Stimulated activated CD8-positive, alpha-beta memory T cell treated with anti-CD3 and anti-CD28 coated beads, Interleukin-12 subunit alpha, Interleukin-12 subunit beta, amount 100 ng/mL, for 24 hours (primary cell): ENCODE measurements at regions not wholly inside any gene's neighbourhood (a gene's known extent, or its start where the extent isn't known, plus 50 kb on each side); places are given as distances from the start of the nearest gene placed in this dataset.

Source experiments
- DNase-seq: peaks from one replicate; pipeline ENCODE4 v3.0.0-alpha.2; 2020; ENCODE audit errors: extremely low read depth

DNA sequence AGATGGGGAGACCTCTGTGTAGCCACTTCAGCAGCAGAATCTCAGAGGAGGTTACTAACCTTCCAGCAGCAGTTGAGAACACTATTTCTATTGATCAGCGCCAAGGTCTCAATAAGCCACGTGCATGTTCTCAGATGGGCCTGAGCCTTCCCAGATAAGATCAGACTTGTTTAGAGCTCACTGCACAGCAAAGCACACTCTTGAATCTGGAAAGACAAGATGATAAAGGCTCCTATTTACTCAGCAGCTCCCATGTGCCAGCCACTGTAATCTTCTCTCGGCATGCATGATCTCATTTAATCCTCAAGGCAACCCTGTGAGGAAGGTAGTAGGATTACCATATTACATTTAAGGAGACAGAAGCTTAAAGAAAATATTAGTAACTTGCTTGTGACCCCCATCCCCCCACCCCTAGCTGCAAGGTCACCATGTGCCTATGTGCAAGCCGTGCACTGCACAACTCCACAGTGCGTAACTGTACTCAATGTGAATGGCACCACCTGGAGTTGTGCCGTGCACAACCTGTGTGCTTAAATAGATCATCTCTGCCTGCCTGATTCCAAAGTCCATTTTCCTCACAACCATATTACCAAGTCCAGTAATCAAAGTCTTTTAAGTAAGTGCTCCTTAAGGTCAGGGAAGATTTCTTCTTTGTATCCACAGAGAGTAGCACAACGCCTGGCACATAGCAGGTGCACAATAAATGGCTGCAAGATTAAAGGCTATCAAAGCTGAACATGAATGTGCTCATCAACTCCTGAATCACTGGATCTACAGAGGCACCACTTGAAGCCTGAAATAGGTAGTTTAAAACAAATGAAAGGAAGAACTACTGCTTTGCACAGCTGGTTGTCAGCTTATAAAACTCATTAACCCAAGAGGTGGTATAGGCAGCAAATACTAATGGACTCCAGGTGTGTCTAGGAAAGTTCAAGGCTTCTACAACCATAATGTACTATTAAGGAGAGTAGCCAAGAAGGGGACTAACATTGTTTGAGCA, 293.8 kb downstream of the BUD13 start:
- DNase-seq: no peak

DNA sequence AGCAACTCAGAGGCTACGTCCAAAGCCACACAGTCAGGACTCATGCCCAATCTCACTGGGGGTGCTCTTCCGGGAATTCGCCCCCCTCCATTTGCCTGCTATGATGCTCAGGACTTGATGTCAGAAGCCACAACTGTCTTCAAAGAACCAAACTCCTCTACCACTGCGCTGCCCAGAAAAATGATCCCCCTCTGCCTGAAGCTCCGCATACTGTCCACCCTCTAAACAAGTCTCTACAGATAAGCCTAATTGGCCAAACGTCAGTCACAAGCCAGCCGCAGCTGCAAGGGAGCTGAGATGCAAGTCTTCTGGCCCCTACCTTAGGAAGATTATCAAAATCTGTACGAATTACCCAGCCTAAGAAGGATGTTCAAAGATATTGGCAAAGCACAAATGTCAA, 294.6 kb downstream of the BUD13 start:
- no peak for DNase-seq

DNA sequence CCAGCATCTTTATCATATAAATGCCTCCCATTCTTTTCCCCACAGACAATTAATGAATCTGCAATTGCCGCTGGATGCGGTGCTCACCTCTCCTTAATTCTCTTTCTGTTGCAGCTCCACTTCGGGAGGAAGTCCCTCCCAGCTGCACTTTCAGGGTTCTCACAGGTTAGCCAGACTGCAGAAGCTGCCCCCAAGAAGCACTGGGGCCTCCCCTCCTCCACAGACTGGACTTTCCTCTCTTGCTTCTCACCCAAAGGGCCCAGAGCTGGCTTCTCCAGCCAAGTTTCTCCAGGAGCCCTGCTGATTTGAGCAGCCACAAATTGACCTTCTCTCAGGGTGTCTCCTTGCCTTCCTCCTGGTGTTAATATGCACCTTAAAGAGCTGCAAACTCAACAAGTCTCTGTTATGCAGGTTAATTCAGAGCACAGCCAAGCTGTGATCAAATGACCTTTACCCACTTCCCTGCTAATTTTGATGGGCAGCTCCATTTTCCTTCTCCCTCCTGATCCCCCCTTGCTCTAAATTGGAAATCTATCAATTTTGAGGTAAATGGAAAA, 298.9 kb downstream of the BUD13 start:
- no peak for DNase-seq

DNA sequence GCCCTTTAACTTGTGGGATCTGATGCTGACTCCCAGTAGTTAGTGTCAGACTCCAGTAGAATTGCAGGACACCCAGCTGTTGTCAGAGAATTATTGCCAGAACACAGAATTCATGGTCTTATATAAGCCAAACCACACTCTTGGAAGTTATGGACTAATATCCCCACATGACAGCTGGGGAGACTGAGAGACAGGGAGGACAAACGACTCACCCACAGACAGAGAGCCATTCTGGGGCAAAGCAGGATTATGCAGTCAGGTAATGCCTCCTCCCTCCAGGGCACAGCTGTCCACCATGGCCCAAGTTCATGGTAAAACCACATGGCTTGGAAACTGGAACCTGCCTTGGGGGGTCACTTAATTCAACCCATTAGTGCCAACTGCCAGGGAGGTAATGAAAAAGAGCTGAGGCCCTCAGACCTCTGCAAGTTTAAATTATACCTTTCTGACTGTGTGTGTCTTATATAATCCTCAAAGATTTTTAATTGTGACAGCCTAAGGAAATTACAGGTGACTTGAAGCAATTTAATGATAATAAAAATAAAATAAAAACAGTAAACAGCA, 299.5 kb downstream of the BUD13 start:
- no peak for DNase-seq

DNA sequence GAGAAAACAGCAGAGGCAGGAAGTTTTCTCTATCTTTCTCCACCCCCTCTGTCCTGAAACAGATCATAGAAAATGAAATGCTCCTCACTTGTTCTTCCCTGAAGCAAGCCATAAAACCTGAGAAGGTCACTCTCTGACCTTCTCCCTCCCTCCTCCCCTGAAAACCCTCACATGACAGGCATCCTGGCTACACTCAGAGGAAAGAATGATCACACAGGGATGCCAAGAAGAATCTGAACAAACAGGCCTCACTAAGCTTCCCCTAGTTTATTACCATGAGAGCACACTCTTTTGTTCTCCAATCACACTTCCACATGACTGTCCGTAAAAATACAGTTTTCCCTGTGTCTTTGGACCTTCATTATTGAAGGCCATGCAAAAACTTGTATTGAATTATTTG, 300.1 kb downstream of the BUD13 start:
- no peak for DNase-seq

DNA sequence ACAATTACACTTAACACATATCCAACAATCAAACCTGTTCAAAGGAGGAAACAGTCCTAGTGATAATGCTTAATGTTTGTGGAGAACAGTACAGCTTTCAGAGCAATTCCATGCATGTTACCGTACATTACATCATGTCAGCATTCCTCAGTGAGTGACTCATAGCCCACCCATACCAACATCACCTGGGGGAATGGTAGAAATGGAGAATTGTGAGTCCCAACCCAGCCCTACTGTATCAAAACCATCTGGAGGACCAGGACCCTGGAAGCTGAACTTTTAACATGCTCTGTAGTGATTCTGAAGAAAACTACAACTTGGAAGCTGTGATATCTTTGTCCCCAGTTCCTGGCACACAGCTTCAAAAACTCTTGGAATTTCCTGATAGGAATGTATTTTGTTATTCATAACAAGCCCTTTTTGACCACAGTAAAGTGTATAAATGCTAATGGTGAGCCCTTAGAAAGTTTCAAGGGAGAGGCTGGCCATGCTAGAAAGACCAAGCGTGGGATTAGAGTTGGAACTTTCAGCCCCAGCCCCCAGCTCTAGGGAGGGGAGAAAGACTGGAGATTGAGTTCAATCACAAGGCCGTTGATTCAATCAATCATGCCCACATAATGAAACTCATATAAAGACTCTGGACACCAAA, 301.1 kb downstream of the BUD13 start:
- DNase-seq: no peak

DNA sequence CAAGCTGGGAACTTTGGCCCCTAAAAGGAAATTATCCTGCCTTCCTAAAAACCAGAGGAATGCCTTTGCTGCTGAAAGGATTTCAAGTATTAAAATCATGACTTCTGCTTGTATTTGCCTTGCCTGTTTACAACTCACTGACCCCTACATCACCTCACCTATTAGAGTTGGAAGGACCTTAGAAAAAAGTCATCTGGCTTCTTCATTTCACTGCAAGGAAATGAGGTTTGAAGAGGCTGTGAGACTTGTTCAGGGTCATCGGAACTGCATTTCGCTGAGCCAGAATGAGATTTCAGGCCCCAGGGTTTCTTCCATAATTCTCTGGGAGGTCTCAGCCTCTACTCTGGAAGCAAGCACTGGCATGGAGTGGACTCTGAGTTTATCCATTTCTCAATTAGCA, 304.1 kb downstream of the BUD13 start:
- DNase-seq: no peak

DNA sequence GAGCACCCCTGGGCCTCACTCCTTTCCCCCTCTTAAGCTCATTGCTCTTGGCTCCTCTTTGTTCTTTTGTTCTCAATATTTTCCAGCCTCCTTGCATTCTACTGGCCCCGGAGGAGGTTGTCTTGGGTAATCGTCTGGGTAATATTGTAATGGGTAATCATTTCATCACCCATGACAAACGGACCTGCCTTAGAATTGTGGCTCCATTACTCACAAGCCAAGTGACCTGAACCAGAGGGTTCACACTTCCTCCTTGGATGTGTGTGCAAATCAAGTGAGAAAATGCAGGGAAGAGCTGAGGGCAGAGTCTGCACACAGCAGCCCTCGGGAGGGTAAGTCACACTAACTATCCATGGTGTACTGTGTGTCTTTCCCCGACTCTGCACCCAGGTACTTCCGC, 305.0 kb downstream of the BUD13 start:
- DNase-seq: no peak

DNA sequence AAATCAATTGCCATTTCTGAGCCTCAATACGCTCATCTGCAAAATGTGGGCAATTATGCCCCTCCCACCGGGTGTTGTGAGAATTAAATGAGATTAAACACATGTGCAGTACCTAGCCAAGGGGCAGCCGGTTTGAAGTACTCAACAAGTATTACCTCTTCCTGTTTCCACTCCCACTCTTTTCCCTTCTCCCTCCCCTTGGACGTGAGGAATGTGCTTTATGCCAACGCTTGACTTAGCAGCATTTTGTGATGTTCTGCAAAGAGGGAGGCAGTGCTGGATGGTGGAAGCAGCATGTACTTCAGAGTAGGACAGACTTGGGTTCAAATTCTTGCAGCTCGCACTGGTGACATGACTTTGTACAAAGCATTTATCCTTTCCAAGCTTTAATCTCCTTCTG, 306.0 kb downstream of the BUD13 start:
- DNase-seq: no peak

DNA sequence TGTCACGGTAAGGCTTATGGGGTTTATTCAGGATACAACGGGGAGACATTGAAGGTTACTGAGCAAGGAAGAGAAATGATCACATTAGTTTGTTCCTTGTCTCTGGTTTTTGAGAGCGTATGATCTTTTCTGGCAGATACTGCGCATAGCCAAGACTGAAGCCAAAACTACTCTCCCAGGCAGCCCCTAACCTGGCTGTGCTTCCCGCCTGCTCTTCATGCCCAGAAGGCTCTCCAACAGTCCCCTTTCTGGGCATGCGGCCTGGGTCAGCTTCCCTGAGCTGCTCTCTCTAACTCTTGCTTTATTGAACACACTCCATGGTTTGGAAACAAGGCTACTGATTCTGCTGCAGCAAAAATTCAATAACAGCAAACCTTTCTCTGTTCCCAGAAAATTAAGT, 306.6 kb downstream of the BUD13 start:
- no peak for DNase-seq

DNA sequence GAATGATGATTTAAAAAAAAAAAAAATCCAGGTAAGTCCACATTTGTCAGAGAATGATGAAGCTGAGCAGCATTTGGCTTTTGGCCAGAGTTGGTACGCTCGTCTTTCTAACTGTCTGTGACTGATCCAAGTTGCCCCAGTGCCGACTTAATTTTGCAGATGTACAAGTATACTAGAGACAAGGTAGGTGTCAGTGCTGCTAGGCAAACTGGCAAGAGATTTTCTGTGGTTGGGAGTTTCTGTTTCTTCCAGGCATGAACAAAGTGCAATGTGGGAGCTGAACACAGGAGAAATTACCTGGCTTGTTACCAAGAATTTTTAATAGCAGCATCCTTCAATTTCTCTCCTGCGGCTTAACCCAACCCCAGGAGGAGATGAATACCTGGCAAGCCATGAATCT, 307.7 kb downstream of the BUD13 start:
- no peak for DNase-seq

DNA sequence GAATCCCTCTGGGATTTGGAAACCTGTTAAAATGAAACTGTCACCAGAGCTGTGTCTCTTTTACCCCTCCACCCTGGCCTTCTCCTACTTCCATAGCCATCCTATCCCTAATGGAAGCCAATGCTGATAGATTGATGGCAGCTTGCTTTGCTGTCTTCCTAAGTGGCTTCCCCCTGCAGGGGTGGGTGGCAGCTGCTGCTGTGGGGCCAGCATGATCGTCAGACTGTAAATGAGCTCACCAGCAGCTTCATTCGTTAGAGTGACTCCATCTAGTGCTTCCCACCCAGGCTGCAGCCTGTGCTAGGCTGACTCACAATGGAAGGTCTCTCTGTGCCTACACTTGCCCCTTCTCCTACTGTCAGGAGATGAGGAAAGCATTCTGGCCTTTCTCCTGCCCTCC, 311.0 kb downstream of the BUD13 start:
- DNase-seq: no peak

DNA sequence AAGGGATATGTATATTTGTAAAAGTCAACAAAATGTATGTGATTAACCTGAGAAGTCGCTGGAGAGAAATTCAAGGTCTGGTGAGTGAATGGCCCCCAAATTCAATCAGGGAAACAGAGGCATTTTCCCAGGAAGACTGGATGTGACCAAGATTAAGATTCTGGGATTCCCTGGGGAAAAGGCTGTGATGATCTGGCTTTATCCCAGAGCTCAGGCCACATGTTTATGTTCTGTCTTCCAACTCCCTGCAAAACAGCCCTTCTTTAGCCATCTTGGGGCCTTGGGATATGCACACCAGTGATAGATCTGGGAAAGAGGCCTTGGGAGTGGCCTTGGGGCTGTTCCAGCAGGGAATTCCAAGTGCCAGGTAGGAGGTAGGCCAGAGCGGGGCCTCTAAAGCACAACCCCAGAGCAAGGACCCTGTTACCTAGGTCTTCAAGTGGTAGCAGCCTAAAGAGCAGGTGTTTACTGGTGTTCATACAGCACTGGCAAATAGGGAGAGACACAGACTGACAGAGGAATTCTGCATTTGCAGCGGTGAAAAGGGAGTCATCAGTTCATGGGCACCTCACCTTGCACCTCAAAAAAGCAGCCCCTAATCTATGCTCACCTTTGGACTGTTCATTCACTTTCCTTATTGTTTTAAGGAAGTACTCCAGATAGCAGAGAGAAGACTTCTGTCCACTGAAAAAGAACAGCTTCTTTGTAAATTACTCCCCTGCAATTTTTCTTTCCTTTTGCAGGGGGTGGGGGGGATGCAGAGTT, 312.4 kb downstream of the BUD13 start:
- no peak for DNase-seq

DNA sequence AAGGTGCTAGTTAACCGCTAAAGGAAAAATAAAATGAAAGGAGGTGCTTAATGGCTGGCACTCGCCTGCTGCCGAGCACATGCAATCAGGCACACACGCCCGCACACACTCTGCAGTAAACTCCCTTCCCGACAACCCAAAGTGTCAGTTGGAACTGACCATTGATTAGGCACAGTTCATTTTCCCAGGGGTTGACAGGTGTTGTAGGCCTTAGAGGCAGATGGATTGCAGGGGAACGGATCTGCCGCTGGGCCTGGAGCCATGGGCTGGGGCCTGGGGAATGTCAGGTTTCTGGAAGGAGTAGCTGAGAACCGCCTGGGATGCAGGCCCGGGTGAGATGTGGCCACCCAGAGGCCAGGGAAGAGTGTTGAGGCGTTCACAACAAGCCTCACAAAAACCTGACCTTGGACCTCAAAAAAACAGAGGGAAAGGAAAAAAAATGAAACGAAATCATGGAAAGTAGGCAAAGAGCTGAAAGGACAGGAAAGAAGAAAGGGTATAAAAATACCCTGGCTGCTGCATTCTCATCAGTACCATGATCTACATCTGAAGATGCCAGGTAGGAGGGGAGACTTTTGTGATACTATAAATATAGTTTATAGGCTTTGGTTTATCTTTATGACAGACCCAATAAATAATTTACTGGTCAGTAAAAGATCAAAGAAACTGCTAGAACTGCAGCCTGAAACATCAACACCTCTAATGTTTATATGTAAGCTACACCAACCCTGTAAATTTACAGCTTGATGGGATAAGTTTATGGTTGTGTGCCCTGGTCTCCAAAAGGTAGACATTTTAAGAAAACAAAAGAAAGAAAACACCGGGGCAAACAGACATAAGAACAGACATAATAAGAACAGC, 313.4 kb downstream of the BUD13 start:
- DNase-seq: no peak

DNA sequence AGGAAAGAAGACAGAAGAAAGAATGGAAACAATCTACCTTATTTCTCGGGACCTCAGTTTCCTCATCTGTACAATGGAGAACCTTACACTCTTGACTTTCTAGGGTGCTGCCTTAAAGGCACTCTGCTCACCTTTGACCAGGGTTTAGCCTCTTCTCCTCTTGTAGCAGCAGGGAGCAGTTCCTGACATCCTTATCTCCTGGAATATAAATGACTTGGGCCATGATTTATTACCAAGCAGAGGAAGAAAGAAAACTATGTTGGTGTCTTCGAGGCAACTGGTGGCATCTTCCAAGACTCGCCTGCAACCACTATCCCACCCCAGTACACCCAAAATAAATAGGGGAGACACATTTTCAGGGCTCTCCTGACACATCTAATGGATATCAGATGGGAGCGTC, 314.2 kb downstream of the BUD13 start:
- DNase-seq: no peak

DNA sequence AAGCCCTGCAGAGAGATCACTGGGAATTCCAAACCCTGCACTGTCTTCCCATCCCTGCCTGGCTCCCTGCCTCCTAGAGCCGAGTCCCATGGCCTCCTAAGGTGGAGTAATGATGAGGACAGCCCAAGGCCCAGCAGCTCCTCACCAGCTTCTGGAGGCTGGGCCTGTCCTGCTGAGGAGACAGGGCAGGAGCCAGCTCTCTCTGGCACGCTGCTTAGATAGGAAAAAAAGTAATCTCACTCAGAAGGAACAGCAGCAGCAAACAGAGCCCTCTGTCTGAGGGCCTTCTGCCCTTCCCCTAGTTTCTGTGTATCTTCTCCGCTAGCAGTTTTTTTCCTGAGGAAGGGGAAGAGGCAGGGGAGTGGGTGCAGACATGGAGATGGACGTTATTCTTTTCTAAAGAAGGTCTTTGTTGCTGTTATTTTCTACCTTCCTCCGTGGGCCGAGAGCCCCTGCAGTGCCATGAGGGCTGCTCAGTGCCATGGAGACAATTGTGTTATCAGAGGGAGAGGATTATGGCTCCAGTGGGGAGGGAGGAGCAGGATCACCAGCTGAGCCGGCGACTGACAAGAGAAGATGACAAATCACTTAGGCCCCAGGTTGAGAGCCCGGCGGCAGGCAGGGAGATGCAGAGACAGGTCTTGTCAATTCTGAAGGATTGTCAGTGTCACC, 315.3 kb downstream of the BUD13 start:
- DNase-seq: no peak

DNA sequence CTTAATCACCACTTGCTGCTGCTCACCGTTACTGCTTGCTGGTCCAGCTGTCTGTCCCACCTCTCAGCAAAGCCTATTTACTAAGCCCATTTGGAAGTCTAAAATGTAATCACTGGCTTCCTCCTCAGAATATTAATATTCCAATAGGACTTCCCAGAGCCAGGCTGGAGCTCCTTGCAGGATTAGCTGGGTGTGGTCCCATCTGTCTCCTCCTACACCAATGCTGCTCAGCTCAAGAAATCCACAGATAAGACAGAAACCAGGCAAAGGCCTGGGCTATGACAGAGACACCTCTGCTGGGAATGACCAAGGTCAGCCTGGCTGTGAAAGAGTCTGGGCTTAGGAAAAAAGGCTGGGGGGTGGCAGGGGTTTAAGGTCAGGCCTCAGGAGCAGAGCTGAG, 317.8 kb downstream of the BUD13 start:
- DNase-seq: no peak

DNA sequence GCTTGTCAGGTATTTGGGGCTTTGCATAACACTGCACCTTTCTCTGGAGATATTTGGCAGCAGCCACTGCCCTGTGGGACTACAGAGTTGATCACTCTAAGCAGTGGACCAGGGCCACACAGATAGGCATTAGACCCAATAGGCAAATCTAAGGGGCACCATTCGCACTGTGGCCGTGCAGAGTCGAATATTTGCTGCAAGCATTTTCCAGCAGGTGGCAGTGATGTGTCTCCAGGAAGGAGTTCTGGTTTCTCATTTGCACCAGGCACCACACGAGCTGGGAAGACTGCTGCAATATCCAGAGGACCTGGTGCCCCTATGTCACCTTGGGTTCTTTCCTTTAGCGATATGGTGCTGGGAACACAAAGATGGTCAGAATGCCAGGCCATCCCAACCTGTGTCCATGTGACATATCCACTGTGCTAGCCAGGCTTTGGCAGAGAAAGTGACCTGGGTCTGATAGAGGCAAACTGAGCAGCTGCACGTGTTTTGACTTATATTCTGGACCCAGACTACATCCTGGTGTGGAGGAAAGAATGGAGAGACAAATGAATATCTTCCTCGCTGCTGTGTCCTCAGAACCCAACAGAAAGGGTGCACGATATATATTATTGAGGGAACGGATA, 318.7 kb downstream of the BUD13 start:
- no peak for DNase-seq

DNA sequence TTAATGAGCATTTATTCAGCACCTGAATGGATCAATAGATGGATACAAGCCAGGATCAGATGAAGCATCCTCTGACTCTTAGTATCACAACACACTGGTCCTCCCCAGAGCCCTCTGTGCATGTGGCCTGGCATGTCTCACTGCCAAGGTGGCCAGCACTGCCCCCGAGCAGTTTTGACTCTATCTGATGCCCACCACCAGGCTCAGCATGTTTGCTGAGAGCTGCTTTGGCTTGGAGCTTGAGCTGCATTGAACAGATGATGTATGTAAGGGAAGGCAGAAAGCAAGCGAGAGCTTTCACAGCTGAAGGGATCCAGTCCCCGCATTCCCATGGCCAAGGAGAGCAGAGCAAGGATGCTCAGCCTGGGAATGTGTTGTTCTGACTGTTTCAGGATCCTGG, 320.3 kb downstream of the BUD13 start:
- no peak for DNase-seq

DNA sequence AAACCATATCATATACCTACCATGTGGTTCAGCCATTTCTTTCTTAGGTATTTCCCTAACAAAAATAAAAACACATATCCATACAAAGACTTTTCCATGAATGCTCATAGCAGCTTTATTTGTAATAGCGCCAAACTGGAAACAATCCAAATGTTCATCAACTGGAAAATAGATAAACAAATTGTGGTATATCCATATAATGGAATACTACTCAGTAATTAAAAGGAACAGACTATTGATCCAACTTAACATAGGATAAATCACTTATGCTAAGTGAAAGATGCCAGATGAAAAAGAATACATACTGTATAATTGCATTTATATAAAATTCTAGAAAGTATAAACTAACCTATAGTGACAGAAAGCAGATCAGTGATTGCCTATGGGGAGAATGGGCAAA, 323.3 kb downstream of the BUD13 start:
- DNase-seq: no peak
